T-cell (primary cell): ENCODE measurements at regions not wholly inside any gene's neighbourhood (a gene's known extent, or its start where the extent isn't known, plus 50 kb on each side); places are given as distances from the start of the nearest gene placed in this dataset.

Experiments
- ATAC-seq, 4 experiments: fragments of 200-7000 bp in 3 of 4; fragments of 150-1000 bp in 1 of 4; cut with Tn5 transposase; replicated peaks in 1 of 4; 1 replicate in 3 of 4; 2 replicates in 1 of 4; pipeline ENCODE4 v1.10.0; 2021; ENCODE audit warnings: moderate library complexity in 3 of 4, mild to moderate bottlenecking in 2 of 4, moderate number of reproducible peaks in 1 of 4
- CTCF ChIA-PET, 2 donors: fragments of 300-600 bp; sonication (Branson Sonifier 250); formaldehyde crosslinking; loops; one replicate each; lab custom pipeline; 2022; ENCODE audit warnings: antibody characterized with exemption in 2 of 2; lab: Charles Lee
- POLR2A ChIA-PET, 2 donors: fragments of 300-600 bp; sonication (Branson Sonifier 250); formaldehyde crosslinking; loops; one replicate each; lab custom pipeline; 2022; ENCODE audit warnings: antibody characterized with exemption in 2 of 2; lab: Charles Lee
- DNase-seq, 35 experiments: peaks; one replicate each; pipeline versions ENCODE4 v3.0.0 to v3.0.0-alpha.2; 2013 to 2023
- H3K27ac ChIP-seq: one replicate; pipeline ENCODE4 v1.5.1; 2013; ENCODE audit warnings: low read length
- H3K27me3 ChIP-seq, 2 experiments: replicated peaks in 1 of 2; 1 replicate in 1 of 2; 2 replicates in 1 of 2; pipeline versions ENCODE4 v1.6.1 to v1.7.0; 2013; ENCODE audit warnings: low read length in 1 of 2, mixed read lengths in 1 of 2; ENCODE audit not compliant: control insufficient read depth in 2 of 2, insufficient read depth in 2 of 2; ENCODE audit errors: extremely low read depth in 1 of 2
- H3K36me3 ChIP-seq, 2 donors: 1 replicate in 1 of 2; 2 replicates in 1 of 2; pipeline versions ENCODE4 v1.6.1 to v1.7.0; 2013; ENCODE audit warnings: low read length in 1 of 2; ENCODE audit not compliant: control insufficient read depth in 2 of 2, insufficient read depth in 1 of 2; ENCODE audit errors: extremely low read depth in 1 of 2
- H3K4me1 ChIP-seq, 2 experiments: 1 replicate in 1 of 2; 2 replicates in 1 of 2; pipeline versions ENCODE4 v1.6.1 to v1.7.0; 2013; ENCODE audit warnings: low read length in 2 of 2, mixed read lengths in 1 of 2; ENCODE audit not compliant: insufficient read depth in 2 of 2, control insufficient read depth in 1 of 2; ENCODE audit errors: extremely low read depth in 1 of 2
- H3K4me3 ChIP-seq, 2 donors: 1 replicate in 1 of 2; 2 replicates in 1 of 2; pipeline versions ENCODE4 v1.5.1 to v1.7.0; 2013; ENCODE audit warnings: mild to moderate bottlenecking in 2 of 2, low read length in 1 of 2, moderate library complexity in 1 of 2; ENCODE audit not compliant: control insufficient read depth in 1 of 2; ENCODE audit errors: extremely low read depth in 1 of 2
- H3K9me3 ChIP-seq: 2 replicates; pipeline ENCODE4 v1.7.0; 2013
- H3K27ac Mint-ChIP-seq, 2 donors: one replicate each; pipeline ENCODE4 v1.8.0; 2020 to 2021; ENCODE audit warnings: mild to moderate bottlenecking in 2 of 2, mixed read lengths in 2 of 2
- H3K27me3 Mint-ChIP-seq, 2 donors: one replicate each; pipeline ENCODE4 v1.8.0; 2021 to 2022; ENCODE audit warnings: mixed read lengths in 2 of 2
- H3K36me3 Mint-ChIP-seq: one replicate; pipeline ENCODE4 v1.8.0; 2021; ENCODE audit warnings: mixed read lengths
- H3K4me1 Mint-ChIP-seq, 3 donors: one replicate each; pipeline ENCODE4 v1.8.0; 2020 to 2022; ENCODE audit warnings: mixed read lengths in 3 of 3, mild to moderate bottlenecking in 1 of 3
- H3K4me3 Mint-ChIP-seq, 3 donors: one replicate each; pipeline ENCODE4 v1.8.0; 2020 to 2022; ENCODE audit warnings: mild to moderate bottlenecking in 3 of 3, mixed read lengths in 3 of 3, moderate library complexity in 3 of 3
- H3K9me3 Mint-ChIP-seq, 3 donors: one replicate each; pipeline ENCODE4 v1.8.0; 2020 to 2022; ENCODE audit warnings: mixed read lengths in 3 of 3
- WGBS: methylation state at CpG from one replicate; pipeline ENCODE4 v1.1.5; 2013; ENCODE audit warnings: missing lambda C conversion rate; ENCODE audit not compliant: insufficient coverage; 5-methylcytosine and 5-hydroxymethylcytosine counted together

- H3K27ac ChIP-seq: no peak overlapping the region
- H3K36me3 Mint-ChIP-seq: no peaks in the 10 kb centered on the region
- H3K4me3 Mint-ChIP-seq: no peak overlapping the region
- DNase-seq (no peak), ATAC-seq (no peak)
- peaks cover 5 to 37% of the 10 kb centered on the region in 2 experiments for H3K27me3 ChIP-seq
- peaks cover 0 to 17% of the 10 kb centered on the region in 2 experiments for H3K4me1 ChIP-seq
- no peaks in the 10 kb centered on the region for H3K9me3 ChIP-seq
- WGBS: 80% methylated on average over 8 of the region's 11 CpGs
- peaks cover 10 to 18% (median 10%) of the 10 kb centered on the region in 3 donors for H3K4me1 Mint-ChIP-seq
- H3K36me3 ChIP-seq: no peaks in the 10 kb centered on the region
- no peaks in the 10 kb centered on the region for H3K9me3 Mint-ChIP-seq
- POLR2A ChIA-PET: no interaction called here
- H3K27ac Mint-ChIP-seq: no peak overlapping the region
- CTCF ChIA-PET: interaction anchor here in 1 of 2 donors (1.0 kb wide), 2 partner anchors 156 to 262 kb away, joined by 3 to 5 read pairs; no protein-coding TSS in a partner anchor
- peaks cover 23 to 42% of the 10 kb centered on the region in 2 donors for H3K27me3 Mint-ChIP-seq
- H3K4me3 ChIP-seq: no peak overlapping the region
Observed at GRCh38 chr5:1642621-1643061, 118.9 kb upstream of the LPCAT1 start.

GRCh38 chr5:1642221-1642620 is 118.5 kb upstream of the LPCAT1 start:
- no peaks in the 10 kb centered on the region for H3K36me3 ChIP-seq
- Mint-ChIP-seq H3K9me3 (no peaks in the 10 kb centered on the region), H3K4me3 (no peak overlapping the region), H3K36me3 (no peaks in the 10 kb centered on the region), H3K27ac (no peak overlapping the region), H3K27me3 (peaks cover 23 to 40% of the 10 kb centered on the region in 2 donors), H3K4me1 (peaks cover 10 to 18% (median 10%) of the 10 kb centered on the region in 3 donors)
- H3K27me3 ChIP-seq: peaks cover 5 to 35% of the 10 kb centered on the region in 2 experiments
- CTCF ChIA-PET: interaction anchor here in 1 of 2 donors (1.0 kb wide), 1 partner anchor 155 kb away, joined by 3 read pairs; no protein-coding TSS in a partner anchor
- ATAC-seq (no peak), DNase-seq (no peak)
- POLR2A ChIA-PET: no interaction called here
- H3K27ac ChIP-seq: no peak overlapping the region
- no peak overlapping the region for H3K4me3 ChIP-seq
- WGBS: 52% methylated on average over 4 of the region's 8 CpGs
- H3K9me3 ChIP-seq: no peaks in the 10 kb centered on the region
- peaks cover 0 to 17% of the 10 kb centered on the region in 2 experiments for H3K4me1 ChIP-seq

- H3K27me3 ChIP-seq: peaks cover 5 to 35% of the 10 kb centered on the region in 2 experiments
- CTCF ChIA-PET: no interaction called here
- DNase-seq (peak; percentile 28 to 84 (median 72)), ATAC-seq (peak; percentile 71 to 84 (median 78))
- Mint-ChIP-seq H3K27ac (no peak overlapping the region), H3K4me1 (peaks cover 10 to 18% (median 10%) of the 10 kb centered on the region in 3 donors), H3K9me3 (no peaks in the 10 kb centered on the region), H3K27me3 (peaks cover 22 to 38% of the 10 kb centered on the region in 2 donors), H3K4me3 (no peak overlapping the region), H3K36me3 (no peaks in the 10 kb centered on the region)
- 0% methylated on average over 9 of the region's 12 CpGs for WGBS
- H3K36me3 ChIP-seq: no peaks in the 10 kb centered on the region
- POLR2A ChIA-PET: no interaction called here
- H3K27ac ChIP-seq: no peak overlapping the region
- H3K4me1 ChIP-seq: peaks cover 0 to 17% of the 10 kb centered on the region in 2 experiments
- no peak overlapping the region for H3K4me3 ChIP-seq
- H3K9me3 ChIP-seq: no peaks in the 10 kb centered on the region
Observed at GRCh38 chr5:1641560-1642166, 117.9 kb upstream of the LPCAT1 start.

GRCh38 chr5:1641041-1641440 is 117.3 kb upstream of the LPCAT1 start:
- H3K4me1 ChIP-seq: peaks cover 0 to 17% of the 10 kb centered on the region in 2 experiments
- ChIA-PET CTCF (interaction anchor here in 1 of 2 donors (0.9 kb wide), 1 partner anchor 20 kb away, joined by 3 read pairs; no protein-coding TSS in a partner anchor), POLR2A (no interaction called here)
- no peaks in the 10 kb centered on the region for H3K36me3 ChIP-seq
- no peak overlapping the region for H3K4me3 Mint-ChIP-seq
- WGBS: 62% methylated on average over 3 of the region's 16 CpGs
- no peak overlapping the region for H3K27ac ChIP-seq
- H3K27ac Mint-ChIP-seq: no peak overlapping the region
- peak in 1 of 35 experiments; percentile 5 for DNase-seq
- H3K4me3 ChIP-seq: no peak overlapping the region
- no peak for ATAC-seq
- H3K4me1 Mint-ChIP-seq: peaks cover 10 to 18% (median 10%) of the 10 kb centered on the region in 3 donors
- H3K9me3 Mint-ChIP-seq: no peaks in the 10 kb centered on the region
- peaks cover 19 to 37% of the 10 kb centered on the region in 2 donors for H3K27me3 Mint-ChIP-seq
- H3K27me3 ChIP-seq: peaks cover 5 to 35% of the 10 kb centered on the region in 2 experiments
- H3K9me3 ChIP-seq: no peaks in the 10 kb centered on the region
- no peaks in the 10 kb centered on the region for H3K36me3 Mint-ChIP-seq

- no peak overlapping the region for H3K27ac ChIP-seq
- DNase-seq (peak in 2 of 35 experiments; percentile 1 to 23), ATAC-seq (no peak)
- Mint-ChIP-seq H3K9me3 (no peaks in the 10 kb centered on the region), H3K27me3 (peaks cover 14 to 32% of the 10 kb centered on the region in 2 donors), H3K4me1 (peaks cover 10 to 19% (median 13%) of the 10 kb centered on the region in 3 donors), H3K36me3 (no peaks in the 10 kb centered on the region), H3K27ac (no peak overlapping the region), H3K4me3 (no peak overlapping the region)
- WGBS: 84% methylated on average over 17 of the region's 17 CpGs
- peaks cover 0 to 17% of the 10 kb centered on the region in 2 experiments for H3K4me1 ChIP-seq
- no peaks in the 10 kb centered on the region for H3K36me3 ChIP-seq
- ChIA-PET CTCF (interaction anchor here in 1 of 2 donors (0.9 kb wide), 1 partner anchor 19 kb away, joined by 3 read pairs; no protein-coding TSS in a partner anchor), POLR2A (no interaction called here)
- peaks cover 5 to 34% of the 10 kb centered on the region in 2 experiments for H3K27me3 ChIP-seq
- no peak overlapping the region for H3K4me3 ChIP-seq
- no peaks in the 10 kb centered on the region for H3K9me3 ChIP-seq
Observed at GRCh38 chr5:1640421-1640881, 116.7 kb upstream of the LPCAT1 start.

GRCh38 chr5:1639757-1640156 is 116.0 kb upstream of the LPCAT1 start:
- Mint-ChIP-seq H3K4me1 (peaks cover 10 to 23% (median 16%) of the 10 kb centered on the region in 3 donors), H3K4me3 (no peak overlapping the region), H3K27ac (no peak overlapping the region), H3K27me3 (peaks cover 14 to 27% of the 10 kb centered on the region in 2 donors), H3K9me3 (no peaks in the 10 kb centered on the region), H3K36me3 (no peaks in the 10 kb centered on the region)
- Histone ChIP-seq H3K9me3 (no peaks in the 10 kb centered on the region), H3K36me3 (no peaks in the 10 kb centered on the region), H3K4me3 (no peak overlapping the region), H3K27me3 (peaks cover 5 to 27% of the 10 kb centered on the region in 2 experiments), H3K27ac (no peak overlapping the region), H3K4me1 (peaks cover 0 to 13% of the 10 kb centered on the region in 2 experiments)
- WGBS: 88% methylated on average over 13 of the region's 14 CpGs
- DNase-seq (no peak), ATAC-seq (no peak)
- ChIA-PET CTCF (no interaction called here), POLR2A (no interaction called here)
